ENCODE measurements at regions not wholly inside any gene's neighbourhood (a gene's known extent, or its start where the extent isn't known, plus 50 kb on each side); places are given as distances from the start of the nearest gene placed in this dataset.
A peak's percentile ranks its signal among the peaks of the same experiment; 100 is the strongest.

DNA sequence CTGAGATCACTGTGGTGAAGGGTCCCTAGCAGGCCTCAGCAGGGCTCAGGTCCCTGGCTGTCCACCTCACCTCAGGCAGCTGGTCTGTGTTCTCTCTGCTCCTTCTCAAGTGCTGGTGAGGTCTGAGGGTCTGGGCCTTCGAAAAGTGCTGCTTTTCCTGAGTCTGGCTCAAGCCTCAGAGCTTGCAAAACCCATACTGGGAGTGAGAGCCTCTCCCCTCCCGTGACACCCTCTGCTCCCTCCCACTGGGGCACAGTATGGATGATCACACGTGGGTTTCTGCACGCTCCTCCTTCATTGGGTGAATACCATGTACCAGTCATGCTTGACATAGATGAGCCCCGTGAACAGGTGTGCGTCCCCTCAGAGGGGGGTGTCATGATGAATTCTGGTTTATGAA, 73.3 kb upstream of the WASF3 start:
- TF ChIP-seq EP300 (IDR thresholded peaks at IDR 0.05; ENCODE audit: low read depth) (no peak), POLR2A (IDR thresholded peaks at IDR 0.05) (no peak), POLR2AphosphoS5 (IDR thresholded peaks at IDR 0.05) (no peak)
- TF ChIP-seq, protein P1, sequence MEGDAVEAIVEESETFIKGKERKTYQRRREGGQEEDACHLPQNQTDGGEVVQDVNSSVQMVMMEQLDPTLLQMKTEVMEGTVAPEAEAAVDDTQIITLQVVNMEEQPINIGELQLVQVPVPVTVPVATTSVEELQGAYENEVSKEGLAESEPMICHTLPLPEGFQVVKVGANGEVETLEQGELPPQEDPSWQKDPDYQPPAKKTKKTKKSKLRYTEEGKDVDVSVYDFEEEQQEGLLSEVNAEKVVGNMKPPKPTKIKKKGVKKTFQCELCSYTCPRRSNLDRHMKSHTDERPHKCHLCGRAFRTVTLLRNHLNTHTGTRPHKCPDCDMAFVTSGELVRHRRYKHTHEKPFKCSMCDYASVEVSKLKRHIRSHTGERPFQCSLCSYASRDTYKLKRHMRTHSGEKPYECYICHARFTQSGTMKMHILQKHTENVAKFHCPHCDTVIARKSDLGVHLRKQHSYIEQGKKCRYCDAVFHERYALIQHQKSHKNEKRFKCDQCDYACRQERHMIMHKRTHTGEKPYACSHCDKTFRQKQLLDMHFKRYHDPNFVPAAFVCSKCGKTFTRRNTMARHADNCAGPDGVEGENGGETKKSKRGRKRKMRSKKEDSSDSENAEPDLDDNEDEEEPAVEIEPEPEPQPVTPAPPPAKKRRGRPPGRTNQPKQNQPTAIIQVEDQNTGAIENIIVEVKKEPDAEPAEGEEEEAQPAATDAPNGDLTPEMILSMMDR (IDR thresholded peaks at IDR 0.05): no peak
- H3K27me3 ChIP-seq: no peaks in the 10 kb centered on the region
- H3K36me3 ChIP-seq: no peaks in the 10 kb centered on the region
- peaks cover 0 to 25% (median 4%) of the 10 kb centered on the region in 4 donors for H3K4me1 ChIP-seq
- in situ Hi-C loops (cut with MboI; ENCODE audit: low pct_ligation_motif_present in 1 of 4, low pct_unique_long_range_greater_than_20kb in 1 of 4, low sequenced_read_pairs in 3 of 4) (loop anchor here in 1 of 4 donors (10.0 kb wide), 1 partner anchor 211 kb away; no protein-coding TSS in a partner anchor), intact Hi-C loops (cut with DNase I; ENCODE audit: low total_unique reads) (loop anchor here (10.0 kb wide), 1 partner anchor 211 kb away; no protein-coding TSS in a partner anchor)
- DNase-seq: no peak
- no peaks in the 10 kb centered on the region for H3K9me3 ChIP-seq
- 77 to 79% methylated on average over 4 to 6 of the region's 6 CpGs for WGBS, 2 donors (ENCODE audit: low coverage in 1 of 2)
- H3K4me3 ChIP-seq: no peak overlapping the region
- H3K27ac ChIP-seq: no peak overlapping the region

DNA sequence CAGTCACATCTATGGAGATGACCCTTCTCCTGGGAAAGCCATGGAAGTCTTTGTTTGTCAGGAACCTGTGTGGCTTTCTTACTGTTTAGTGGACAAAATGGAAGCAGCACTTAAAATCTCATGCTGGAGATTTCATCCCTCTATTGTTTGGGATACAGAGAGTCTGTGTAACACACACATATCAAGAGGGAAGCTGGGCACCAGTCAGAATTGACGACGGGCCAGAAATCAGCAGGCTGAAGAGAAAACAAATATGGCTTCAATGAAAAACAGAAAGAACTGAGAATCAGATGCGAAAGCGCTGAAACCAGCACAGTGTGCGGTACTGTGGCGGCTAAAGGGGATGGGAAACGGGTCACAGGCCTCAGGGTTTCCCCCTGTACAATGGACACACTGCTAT, 72.2 kb upstream of the WASF3 start:
- H3K36me3 ChIP-seq: no peaks in the 10 kb centered on the region
- peak overlapping the region; percentile 25 to 63 (median 54) for H3K27ac ChIP-seq
- no peak overlapping the region for H3K4me3 ChIP-seq
- in situ Hi-C loops (cut with MboI; ENCODE audit: low pct_ligation_motif_present in 1 of 4, low pct_unique_long_range_greater_than_20kb in 1 of 4, low sequenced_read_pairs in 3 of 4) (loop anchor here in 1 of 4 donors (10.0 kb wide), 1 partner anchor 210 kb away; no protein-coding TSS in a partner anchor), intact Hi-C loops (cut with DNase I; ENCODE audit: low total_unique reads) (loop anchor here (10.0 kb wide), 1 partner anchor 210 kb away; no protein-coding TSS in a partner anchor)
- DNase-seq: no peak
- no peak for TF ChIP-seq EP300 (IDR thresholded peaks at IDR 0.05; ENCODE audit: low read depth)
- no peak for TF ChIP-seq POLR2A (IDR thresholded peaks at IDR 0.05)
- TF ChIP-seq, protein P1 (IDR thresholded peaks at IDR 0.05): no peak
- no peak for TF ChIP-seq POLR2AphosphoS5 (IDR thresholded peaks at IDR 0.05)
- H3K27me3 ChIP-seq: no peaks in the 10 kb centered on the region
- no peaks in the 10 kb centered on the region for H3K9me3 ChIP-seq
- WGBS, 2 donors (ENCODE audit: low coverage in 1 of 2): 84 to 100% methylated on average over 3 to 7 of the region's 7 CpGs
- peaks cover 0 to 22% (median 4%) of the 10 kb centered on the region in 4 donors for H3K4me1 ChIP-seq

GRCh38 chr13:26485786-26486185, 71.7 kb upstream of the WASF3 start:
- Histone ChIP-seq H3K27ac (peak overlapping the region; percentile 25 to 63 (median 54)), H3K9me3 (no peaks in the 10 kb centered on the region)
- in situ Hi-C loops (cut with MboI; ENCODE audit: low pct_ligation_motif_present in 1 of 4, low pct_unique_long_range_greater_than_20kb in 1 of 4, low sequenced_read_pairs in 3 of 4): loop anchor here in 1 of 4 donors (10.0 kb wide), 1 partner anchor 209 kb away; no protein-coding TSS in a partner anchor

DNA sequence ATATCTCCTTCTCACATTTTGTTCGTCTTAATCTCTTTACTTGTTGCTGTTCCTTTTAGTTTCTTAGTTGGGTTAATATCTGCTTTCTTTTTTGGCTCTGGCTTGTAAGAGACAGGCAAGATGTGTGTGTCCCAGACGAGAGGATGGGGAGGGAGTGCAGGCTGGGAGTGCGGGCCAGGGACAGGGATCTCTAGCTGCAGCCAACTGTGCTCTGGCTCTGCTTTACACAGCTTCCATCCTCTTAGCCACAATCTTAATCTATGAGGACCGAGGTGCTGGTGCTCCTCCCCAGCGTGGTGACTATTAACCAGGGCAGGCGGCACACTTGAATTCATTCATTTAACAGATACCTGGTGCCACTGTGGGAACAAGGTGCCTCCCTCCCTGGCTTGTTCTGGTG, 70.9 kb upstream of the WASF3 start:
- in situ Hi-C loops (cut with MboI; ENCODE audit: low pct_ligation_motif_present in 1 of 4, low pct_unique_long_range_greater_than_20kb in 1 of 4, low sequenced_read_pairs in 3 of 4): loop anchor here in 1 of 4 donors (10.0 kb wide), 1 partner anchor 208 kb away; no protein-coding TSS in a partner anchor
- H3K36me3 ChIP-seq: no peaks in the 10 kb centered on the region
- no peaks in the 10 kb centered on the region for H3K27me3 ChIP-seq
- TF ChIP-seq, protein P1 (IDR thresholded peaks at IDR 0.05): no peak
- TF ChIP-seq POLR2AphosphoS5 (IDR thresholded peaks at IDR 0.05) (no peak), POLR2A (IDR thresholded peaks at IDR 0.05) (no peak), EP300 (IDR thresholded peaks at IDR 0.05; ENCODE audit: low read depth) (no peak)
- H3K9me3 ChIP-seq: no peaks in the 10 kb centered on the region
- 54% methylated on average over 6 of the region's 6 CpGs for WGBS, 2 donors (ENCODE audit: low coverage in 1 of 2)
- H3K4me3 ChIP-seq: no peak overlapping the region
- no peak for DNase-seq
- peaks cover 0 to 17% (median 4%) of the 10 kb centered on the region in 4 donors for H3K4me1 ChIP-seq
- H3K27ac ChIP-seq: peak overlapping the region in 3 of 4 donors; percentile 52 to 63 (median 57)
- intact Hi-C loops (cut with DNase I; ENCODE audit: low total_unique reads): loop anchor here (10.0 kb wide), 1 partner anchor 208 kb away; no protein-coding TSS in a partner anchor

More at GRCh38 chr13:26485786-26486185, 71.7 kb upstream of the WASF3 start:
- DNase-seq: no peak
- no peaks in the 10 kb centered on the region for H3K27me3 ChIP-seq
- WGBS, 2 donors (ENCODE audit: low coverage in 1 of 2): 58 to 59% methylated on average over 4 to 9 of the region's 9 CpGs
- peaks cover 0 to 18% (median 4%) of the 10 kb centered on the region in 4 donors for H3K4me1 ChIP-seq
- H3K36me3 ChIP-seq: no peaks in the 10 kb centered on the region
- intact Hi-C loops (cut with DNase I; ENCODE audit: low total_unique reads): loop anchor here (10.0 kb wide), 1 partner anchor 209 kb away; no protein-coding TSS in a partner anchor
- H3K4me3 ChIP-seq: no peak overlapping the region
- TF ChIP-seq EP300 (IDR thresholded peaks at IDR 0.05; ENCODE audit: low read depth): no peak
- TF ChIP-seq POLR2A (IDR thresholded peaks at IDR 0.05): no peak
- TF ChIP-seq, protein P1 (IDR thresholded peaks at IDR 0.05): no peak
- no peak for TF ChIP-seq POLR2AphosphoS5 (IDR thresholded peaks at IDR 0.05)

All from transverse colon (tissue), 4 donors.